NCI-H345 (cell line): ENCODE measurements at regions not wholly inside any gene's neighbourhood (a gene's known extent, or its start where the extent isn't known, plus 50 kb on each side); places are given as distances from the start of the nearest gene placed in this dataset.

Experiments used
- DNase-seq: peaks from one replicate; lab custom pipeline; 2025; lab: John Stamatoyannopoulos, UW

GRCh38 chr6:113344969-113345368 lies 512.2 kb upstream of the MARCKS start:
- no peak for DNase-seq

- DNase-seq, result no peak
Measured at GRCh38 chr6:113347436-113347835, 509.7 kb upstream of the MARCKS start.

- DNase-seq, result no peak
Measured at GRCh38 chr6:113350461-113350860, 506.7 kb upstream of the MARCKS start.

GRCh38 chr6:113351173-113351834 lies 505.8 kb upstream of the MARCKS start:
- no peak for DNase-seq

- DNase-seq, result no peak
Measured at GRCh38 chr6:113352029-113352801, 504.9 kb upstream of the MARCKS start.

GRCh38 chr6:113352831-113353230 lies 504.3 kb upstream of the MARCKS start:
- no peak for DNase-seq

- DNase-seq, result no peak
Measured at GRCh38 chr6:113353392-113353791, 503.8 kb upstream of the MARCKS start.

- DNase-seq, result no peak
Measured at GRCh38 chr6:113354204-113354895, 502.8 kb upstream of the MARCKS start.

GRCh38 chr6:113356139-113356538 lies 501.0 kb upstream of the MARCKS start:
- DNase-seq, result no peak

- DNase-seq, result no peak
Measured at GRCh38 chr6:113357041-113357440, 500.1 kb upstream of the MARCKS start.

GRCh38 chr6:113358063-113358583 lies 499.0 kb upstream of the MARCKS start:
- no peak for DNase-seq

GRCh38 chr6:113359155-113360140 lies 497.7 kb upstream of the MARCKS start:
- DNase-seq, result no peak

- no peak for DNase-seq
Measured at GRCh38 chr6:113361014-113361645, 496.0 kb upstream of the MARCKS start.

GRCh38 chr6:113362301-113363047 lies 494.7 kb upstream of the MARCKS start:
- DNase-seq, result no peak

GRCh38 chr6:113363048-113363798 lies 493.9 kb upstream of the MARCKS start:
- DNase-seq, result no peak

GRCh38 chr6:113363866-113364265 lies 493.3 kb upstream of the MARCKS start:
- no peak for DNase-seq

- no peak for DNase-seq
Measured at GRCh38 chr6:113364766-113365165, 492.4 kb upstream of the MARCKS start.

- DNase-seq, result no peak
Measured at GRCh38 chr6:113365191-113365590, 492.0 kb upstream of the MARCKS start.

- DNase-seq, result no peak
Measured at GRCh38 chr6:113366505-113366904, 490.6 kb upstream of the MARCKS start.
